Left renal cortex interstitium (tissue), 4 donors: ENCODE measurements at regions not wholly inside any gene's neighbourhood (a gene's known extent, or its start where the extent isn't known, plus 50 kb on each side); places are given as distances from the start of the nearest gene placed in this dataset.
A peak's percentile ranks its signal among the peaks of the same experiment; 100 is the strongest.
"Not testable (repeated sequence)": the region's sequence is repeated elsewhere in the genome, so short reads cannot be mapped to it uniquely, and the experiment has no call there.

ENCODE experiments used
- DNase-seq, 4 donors: peaks; one replicate each; pipeline ENCODE4 v3.0.0-alpha.2; 2013; ENCODE audit warnings: low read depth in 4 of 4, low spot score in 2 of 4, missing footprints in 1 of 4

- no peak for DNase-seq
Measured at GRCh38 chr4:86472377-86473019, 112.6 kb upstream of the MAPK10 start.

GRCh38 chr4:86478151-86478550, 116.0 kb upstream of the PTPN13 start:
- not testable (repeated sequence) for DNase-seq

- no peak for DNase-seq
Measured at GRCh38 chr4:86481440-86481839, 112.7 kb upstream of the PTPN13 start.

GRCh38 chr4:86482306-86483172, 111.6 kb upstream of the PTPN13 start:
- no peak for DNase-seq

- no peak for DNase-seq
Measured at GRCh38 chr4:86483173-86483490, 111.0 kb upstream of the PTPN13 start.

- DNase-seq, result no peak
Measured at GRCh38 chr4:86483773-86484172, 110.3 kb upstream of the PTPN13 start.

- no peak for DNase-seq
Measured at GRCh38 chr4:86484241-86484640, 109.9 kb upstream of the PTPN13 start.

GRCh38 chr4:86487738-86488348, 106.3 kb upstream of the PTPN13 start:
- DNase-seq, result no peak

- no peak for DNase-seq
Measured at GRCh38 chr4:86493460-86493859, 100.7 kb upstream of the PTPN13 start.

GRCh38 chr4:86496094-86497080, 97.7 kb upstream of the PTPN13 start:
- no peak for DNase-seq

GRCh38 chr4:86497131-86497530, 97.0 kb upstream of the PTPN13 start:
- DNase-seq, result no peak

- peak in 2 of 4 donors; percentile 52 to 55 for DNase-seq
Measured at GRCh38 chr4:86497980-86498862, 95.9 kb upstream of the PTPN13 start.

- no peak for DNase-seq
Measured at GRCh38 chr4:86498863-86499166, 95.3 kb upstream of the PTPN13 start.

- no peak for DNase-seq
Measured at GRCh38 chr4:86500527-86500926, 93.6 kb upstream of the PTPN13 start.

- DNase-seq, result no peak
Measured at GRCh38 chr4:86502081-86502480, 92.0 kb upstream of the PTPN13 start.

- DNase-seq, result peak in 1 of 4 donors; percentile 26
Measured at GRCh38 chr4:86506591-86506990, 87.5 kb upstream of the PTPN13 start.

- DNase-seq, result no peak
Measured at GRCh38 chr4:86508436-86508835, 85.7 kb upstream of the PTPN13 start.

GRCh38 chr4:86511590-86511989, 82.5 kb upstream of the PTPN13 start:
- no peak for DNase-seq

- no peak for DNase-seq
Measured at GRCh38 chr4:86512631-86513030, 81.5 kb upstream of the PTPN13 start.

GRCh38 chr4:86515963-86516362, 78.2 kb upstream of the PTPN13 start:
- DNase-seq, result not testable (repeated sequence)
